HG03521 (cell line): ENCODE measurements at regions not wholly inside any gene's neighbourhood (a gene's known extent, or its start where the extent isn't known, plus 50 kb on each side); places are given as distances from the start of the nearest gene placed in this dataset.

ENCODE experiments used
- ATAC-seq: cut with Tn5 transposase; IDR thresholded peaks from one replicate; pipeline ENCODE4 v1.9.1; 2021; ENCODE audit warnings: mild to moderate bottlenecking, moderate library complexity; ENCODE audit not compliant: unreplicated experiment

DNA sequence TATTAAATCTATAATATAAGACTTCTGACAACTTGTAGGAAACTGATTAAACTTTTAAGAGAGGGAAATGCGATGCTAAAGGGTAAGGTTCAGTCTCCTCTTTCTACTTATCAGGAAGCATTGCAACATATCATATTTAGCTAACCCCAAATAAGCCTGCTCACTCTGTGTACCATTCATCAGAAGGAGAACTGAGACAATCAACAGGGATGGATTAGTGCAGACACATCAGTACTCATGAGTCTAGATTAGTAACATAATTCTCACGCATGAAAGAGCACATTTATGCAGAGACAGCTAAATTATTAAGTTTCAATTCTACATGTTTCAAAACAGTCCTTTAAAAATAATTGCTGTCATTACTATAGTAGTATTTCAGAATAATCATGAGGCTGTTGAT is 354.2 kb upstream of the ZWINT start:
- no peak for ATAC-seq

- ATAC-seq = no peak
These were observed 337.4 kb upstream of the ZWINT start for GRCh38 chr10:56698506-56698905.

GRCh38 chr10:56679578-56679977 is 318.5 kb upstream of the ZWINT start:
- no peak for ATAC-seq

DNA sequence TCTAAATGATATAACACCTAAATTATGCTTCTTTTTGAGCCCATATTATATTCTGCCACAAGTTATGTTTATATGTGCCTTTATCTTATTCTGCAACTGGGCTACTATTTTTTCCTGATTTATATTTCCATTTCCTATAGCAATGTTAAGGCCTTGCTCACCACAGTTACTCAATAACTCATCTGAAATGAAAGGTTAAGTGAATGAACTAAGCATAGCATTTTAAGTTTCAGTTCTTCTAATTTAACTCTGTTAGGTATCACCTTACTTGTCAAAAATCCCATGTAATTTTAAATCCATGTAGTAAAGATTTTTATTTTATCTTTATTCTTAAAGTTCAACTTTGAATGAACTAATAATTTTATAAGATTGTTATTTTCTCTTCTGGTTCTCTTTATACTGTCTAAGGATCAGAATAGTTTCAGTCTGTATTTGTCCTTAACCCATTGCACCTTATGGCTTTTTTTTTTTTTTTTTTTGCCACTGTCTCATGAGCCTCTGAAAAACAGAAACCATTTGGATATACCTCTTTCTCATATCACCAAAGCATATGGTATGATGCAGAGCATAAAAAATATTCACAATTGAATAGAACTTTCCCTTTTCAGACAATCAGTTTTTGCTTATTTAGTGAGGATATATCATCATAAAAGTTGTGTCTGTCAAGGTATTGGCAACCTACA is 301.8 kb upstream of the ZWINT start:
- ATAC-seq = peak; percentile 87

GRCh38 chr10:56653289-56653688 is 292.2 kb upstream of the ZWINT start:
- no peak for ATAC-seq

- ATAC-seq = no peak
These were observed 285.5 kb upstream of the ZWINT start for GRCh38 chr10:56646329-56647111.

DNA sequence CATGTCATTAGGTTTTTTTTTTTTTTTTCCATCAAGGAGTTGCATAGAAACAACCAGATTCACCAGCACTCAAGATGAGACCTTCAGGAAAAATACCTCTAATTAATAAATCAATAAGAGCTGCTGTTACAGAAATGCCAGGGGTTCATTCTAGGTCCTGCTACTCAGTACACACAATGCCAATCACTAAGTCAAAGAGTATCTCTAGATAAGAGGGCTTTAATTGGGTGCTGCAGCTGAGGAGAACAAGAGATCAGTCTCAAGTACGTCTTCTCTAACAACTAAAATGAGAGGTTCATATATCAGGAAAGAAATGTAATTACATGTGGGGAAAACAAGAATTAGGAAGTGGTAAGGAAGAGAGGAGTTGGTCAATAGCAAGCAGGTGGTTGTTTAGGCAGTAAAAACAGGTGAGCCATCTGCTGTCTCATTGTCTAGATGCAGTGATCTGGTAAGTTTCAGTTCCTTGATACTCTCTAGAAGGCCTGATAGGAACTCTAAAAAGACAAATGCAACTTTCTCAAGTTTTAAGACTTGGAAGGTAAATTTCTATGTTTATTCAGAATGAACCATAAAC is 272.9 kb upstream of the ZWINT start:
- peak; percentile 100 for ATAC-seq

GRCh38 chr10:56632537-56632936 is 271.5 kb upstream of the ZWINT start:
- no peak for ATAC-seq

- ATAC-seq = peak; percentile 59
These were observed 263.0 kb upstream of the ZWINT start for GRCh38 chr10:56624082-56624481.

DNA sequence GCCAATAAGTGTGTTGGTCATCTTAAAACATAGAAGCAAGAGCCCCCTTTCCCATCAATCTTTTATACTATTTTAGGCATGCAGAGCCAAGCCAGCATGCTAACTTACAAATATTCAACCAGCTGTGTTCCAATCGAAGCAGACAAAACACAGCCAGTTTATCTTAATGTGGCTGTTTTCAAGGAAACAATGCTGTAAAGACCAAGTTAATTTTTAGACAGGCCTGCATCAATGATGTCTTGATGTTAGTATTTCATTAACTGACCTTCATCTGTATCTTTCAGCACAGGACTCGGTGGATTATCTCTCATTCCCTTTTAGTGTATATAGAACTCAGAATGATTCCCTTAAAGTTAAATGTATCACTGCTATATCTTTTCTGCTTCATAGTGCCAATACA is 262.0 kb upstream of the ZWINT start:
- ATAC-seq = no peak

DNA sequence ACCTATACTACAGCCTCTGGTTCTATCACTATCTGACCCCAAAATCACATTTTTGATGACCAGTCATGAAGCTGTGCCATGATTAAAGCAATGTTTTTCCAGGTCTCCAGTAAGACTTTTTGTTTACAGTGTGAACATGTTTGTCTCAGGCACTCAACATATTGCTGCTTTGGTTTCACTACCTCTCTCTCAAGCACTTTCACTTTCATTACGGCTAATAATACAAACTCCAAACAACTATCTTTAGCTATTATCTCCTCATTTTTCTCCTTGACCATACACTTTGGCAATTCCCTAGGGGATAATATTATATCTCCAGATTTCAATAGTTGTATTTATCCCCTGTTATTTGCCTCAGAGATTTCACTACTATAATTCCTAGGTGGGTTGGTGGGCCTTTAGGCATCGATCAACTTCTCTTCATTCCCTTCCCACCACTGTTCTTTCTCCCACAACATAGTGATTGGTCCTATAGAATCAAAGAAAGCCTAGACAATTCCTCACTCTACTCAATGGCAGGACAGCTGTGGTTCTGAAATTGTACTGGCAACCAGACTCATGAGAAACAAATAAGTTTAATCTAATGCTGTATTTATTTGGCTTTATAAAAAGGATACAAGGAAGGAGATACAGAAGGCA is 261.4 kb upstream of the ZWINT start:
- peak; percentile 76 for ATAC-seq

- no peak for ATAC-seq
These were observed 245.1 kb upstream of the ZWINT start for GRCh38 chr10:56606202-56606601.

DNA sequence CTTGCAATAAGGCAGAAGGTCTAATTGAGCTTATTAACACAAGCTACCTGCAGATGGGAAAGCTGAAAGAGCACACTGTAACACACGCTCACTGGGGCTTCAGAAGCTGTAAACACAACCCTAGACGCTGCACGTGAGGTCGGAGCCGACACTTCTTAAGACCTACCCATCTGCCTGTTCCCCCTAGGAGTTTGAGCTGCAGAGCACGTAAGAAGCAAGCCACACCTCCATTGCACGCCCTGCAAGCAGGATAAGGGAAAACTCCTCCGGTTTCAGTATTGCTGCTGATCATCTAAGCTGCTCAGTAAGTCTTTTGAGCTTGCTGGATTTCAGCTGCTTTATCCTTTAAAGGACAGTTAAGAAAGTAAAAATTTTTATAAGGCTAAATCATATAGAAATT is 244.0 kb upstream of the ZWINT start:
- ATAC-seq = no peak

GRCh38 chr10:56604624-56605023 is 243.6 kb upstream of the ZWINT start:
- ATAC-seq = no peak

DNA sequence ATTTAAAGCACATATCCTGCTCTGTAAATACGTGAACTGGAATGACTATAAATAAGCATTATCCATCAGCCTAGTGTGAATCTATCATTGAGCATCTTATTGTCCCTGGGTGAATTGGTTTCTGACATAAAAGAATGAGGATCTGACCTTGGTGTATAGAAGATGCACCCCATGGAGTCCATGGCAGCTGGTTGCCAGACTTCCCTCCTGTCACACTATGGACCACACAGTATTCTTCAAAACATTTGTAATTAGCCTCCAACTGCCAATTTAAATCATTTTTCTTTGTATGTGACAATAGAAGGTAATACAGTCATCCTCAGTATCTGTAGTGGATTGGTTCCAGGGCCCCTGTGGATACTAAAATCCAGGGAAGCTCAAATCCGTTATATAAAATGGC is 238.1 kb upstream of the ZWINT start:
- ATAC-seq = no peak

DNA sequence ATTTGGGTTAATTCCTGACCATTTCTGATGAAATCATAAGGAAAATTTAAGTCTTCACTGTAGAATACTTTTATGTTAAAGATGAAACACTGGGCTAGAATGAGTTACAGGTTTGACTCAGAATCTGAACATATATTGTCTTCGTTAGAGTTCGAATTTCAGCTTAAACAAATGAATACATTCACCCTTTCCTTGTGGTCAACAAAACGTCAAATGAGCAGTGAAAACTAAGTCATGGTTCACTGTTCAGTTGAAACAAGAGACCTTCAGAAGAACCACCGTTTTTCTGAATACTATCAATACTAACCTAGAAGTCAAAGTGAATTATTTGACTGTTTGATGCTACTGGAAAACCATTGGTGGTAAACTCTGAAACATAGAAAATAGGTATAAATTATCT is 235.2 kb upstream of the ZWINT start:
- no peak for ATAC-seq

DNA sequence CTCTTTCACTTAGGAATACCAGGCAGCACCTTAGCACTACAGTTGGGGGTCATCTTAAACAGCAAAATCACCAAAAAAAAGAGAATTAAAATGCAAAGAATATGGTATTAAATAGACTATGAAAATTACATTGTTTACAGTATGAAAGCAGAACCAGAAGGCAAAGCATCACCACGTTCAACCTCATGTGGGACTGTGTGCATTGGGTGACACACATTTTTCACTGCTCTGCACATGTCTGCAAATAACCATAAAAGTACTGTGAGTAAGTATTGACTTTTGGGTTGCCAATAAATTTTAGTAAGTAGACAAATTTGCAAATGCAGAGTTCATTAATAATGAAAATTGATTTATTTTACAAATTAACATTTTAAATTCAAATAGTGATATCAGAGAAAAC is 232.1 kb upstream of the ZWINT start:
- ATAC-seq = no peak

DNA sequence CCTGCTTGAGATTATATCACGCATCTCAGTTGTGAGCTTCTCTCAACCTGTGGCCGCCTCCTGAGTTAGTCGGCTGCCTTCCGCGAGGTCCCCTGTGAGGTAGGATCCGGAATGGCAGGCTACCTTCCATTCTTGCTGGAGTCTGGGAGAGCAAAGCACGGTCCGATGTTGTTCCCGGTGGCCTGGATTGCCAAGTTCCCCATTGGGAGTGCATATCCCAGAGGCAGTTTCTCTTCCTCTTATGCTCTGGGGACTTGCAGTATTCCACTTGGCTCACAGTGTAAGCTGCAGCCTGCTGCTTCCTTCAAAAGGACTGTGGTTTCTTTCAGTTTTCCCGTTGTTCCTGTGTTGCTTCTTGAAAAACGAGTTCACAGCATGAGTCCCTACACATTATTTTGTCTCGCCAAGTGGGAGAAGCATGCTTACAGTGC is 225.4 kb upstream of the ZWINT start:
- ATAC-seq = no peak

DNA sequence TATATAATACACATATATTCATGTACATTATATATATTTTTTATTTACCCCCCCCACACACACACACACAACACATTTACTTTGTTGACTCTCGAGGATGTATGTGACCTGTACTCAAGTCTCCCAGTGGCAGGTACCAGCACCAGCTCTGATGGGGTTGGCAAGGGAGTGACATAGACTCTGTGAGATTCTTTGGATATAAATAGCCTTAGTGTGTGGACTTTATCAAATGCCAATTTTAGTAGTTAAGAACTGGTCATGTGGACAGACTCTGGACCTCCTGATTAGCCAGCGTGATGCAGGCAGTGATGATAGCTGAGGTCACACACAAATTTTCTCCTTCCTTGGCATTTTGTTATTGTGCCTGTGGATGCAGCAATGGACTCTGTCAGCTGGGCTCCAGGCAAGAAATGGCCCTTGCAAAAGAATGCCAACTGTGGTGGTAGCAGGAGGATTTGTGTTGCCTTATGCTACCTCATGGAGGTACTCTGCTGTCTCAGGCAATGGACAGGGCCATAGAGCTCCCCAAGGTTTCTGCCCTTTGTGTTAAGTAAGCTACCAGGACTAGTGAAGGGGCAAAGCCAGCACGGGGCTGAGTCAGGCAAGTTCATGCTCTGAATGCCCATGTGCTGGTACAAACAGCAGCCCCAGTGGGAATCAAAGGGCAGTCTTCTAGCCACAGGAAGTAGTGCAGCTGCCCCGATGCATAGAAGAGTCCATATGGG is 224.6 kb upstream of the ZWINT start:
- no peak for ATAC-seq

- no peak for ATAC-seq
These were observed 222.3 kb upstream of the ZWINT start for GRCh38 chr10:56583316-56583715.

DNA sequence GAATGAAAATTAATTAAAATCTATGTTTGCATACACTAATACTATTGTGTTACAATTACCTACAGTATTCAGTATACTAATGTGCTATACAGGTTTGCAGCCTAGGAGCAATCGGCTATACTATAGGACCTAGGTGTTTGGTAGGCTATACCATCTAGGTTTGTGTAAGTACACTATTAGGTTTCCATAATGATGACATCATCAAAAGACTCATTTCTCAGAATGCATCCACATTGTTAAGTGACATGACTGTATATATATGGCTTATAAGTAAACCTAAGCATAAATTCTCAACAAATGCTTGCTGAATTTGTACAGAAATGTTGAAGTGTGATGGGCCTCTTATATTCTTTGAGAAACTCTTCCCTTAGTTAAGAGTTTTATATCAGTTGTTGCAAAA is 206.5 kb upstream of the ZWINT start:
- ATAC-seq = no peak
